ENCODE measurements at regions not wholly inside any gene's neighbourhood (a gene's known extent, or its start where the extent isn't known, plus 50 kb on each side); places are given as distances from the start of the nearest gene placed in this dataset.

GRCh38 chr1:67886076-67886475, 52.8 kb upstream of the GNG12 start:
- TF ChIP-seq ZFX (IDR thresholded peaks at IDR 0.05) (no peak), CTCF (conservative IDR thresholded peaks at IDR 0.05) (no peak)
- H3K27ac ChIP-seq, result no peak overlapping the region

- no peak for TF ChIP-seq CTCF (conservative IDR thresholded peaks at IDR 0.05)
- TF ChIP-seq ZFX (IDR thresholded peaks at IDR 0.05), result no peak
- H3K27ac ChIP-seq, result no peak overlapping the region
Measured at GRCh38 chr1:67883069-67883468, 49.8 kb upstream of the GNG12 start.
